SK-N-SH treated with all-trans-retinoic acid at 6 μM for 48 hours (cell line): ENCODE measurements at regions not wholly inside any gene's neighbourhood (a gene's known extent, or its start where the extent isn't known, plus 50 kb on each side); places are given as distances from the start of the nearest gene placed in this dataset.

Experiments
- ATAC-seq: fragments of 200-7000 bp; cut with Tn5 transposase; 3 replicates; pipeline ENCODE4 v1.9.1; 2020; ENCODE audit warnings: mild to moderate bottlenecking, moderate library complexity
- ARNTL ChIP-seq: fragments of 450-650 bp; formaldehyde crosslinking; IDR thresholded peaks from 2 replicates; pipeline ENCODE4 v1.5.0; 2020; ENCODE audit warnings: low read depth, mild to moderate bottlenecking, moderate library complexity, borderline replicate concordance
- BACH2 ChIP-seq: fragments of 250-450 bp; sonication (Bioruptor Pico); IDR thresholded peaks from 2 replicates; pipeline ENCODE4 v1.9.0; 2021; ENCODE audit warnings: mild to moderate bottlenecking, borderline replicate concordance
- CSDC2 ChIP-seq: fragments of 250-450 bp; sonication (Bioruptor Pico); IDR thresholded peaks from 2 replicates; pipeline ENCODE4 v1.5.0; 2020; ENCODE audit warnings: mild to moderate bottlenecking, moderate library complexity
- CSRNP3 ChIP-seq: fragments of 250-450 bp; sonication (Bioruptor Pico); IDR thresholded peaks from 2 replicates; pipeline ENCODE4 v1.5.1; 2021; ENCODE audit warnings: mild to moderate bottlenecking, moderate library complexity
- ESRRG ChIP-seq: fragments of 250-450 bp; sonication (Bioruptor Pico); IDR thresholded peaks from 2 replicates; pipeline ENCODE4 v1.6.1; 2021; ENCODE audit warnings: mild to moderate bottlenecking
- GLIS3 ChIP-seq: fragments of 250-450 bp; sonication (Bioruptor Pico); IDR thresholded peaks from 2 replicates; pipeline ENCODE4 v1.5.0; 2020; ENCODE audit warnings: mild to moderate bottlenecking, moderate library complexity
- ISL1 ChIP-seq: fragments of 250-450 bp; sonication (Bioruptor Pico); IDR thresholded peaks from 2 replicates; pipeline ENCODE4 v2.1.2; 2022; ENCODE audit warnings: mild to moderate bottlenecking, moderate library complexity
- PATZ1 ChIP-seq: fragments of 250-450 bp; sonication (Bioruptor Pico); IDR thresholded peaks from 2 replicates; pipeline ENCODE4 v1.8.0; 2020; ENCODE audit warnings: mild to moderate bottlenecking, moderate library complexity, borderline replicate concordance
- POU6F1 ChIP-seq: fragments of 250-450 bp; sonication (Bioruptor Pico); IDR thresholded peaks from 2 replicates; pipeline ENCODE4 v1.8.0; 2021; ENCODE audit warnings: low read depth, mild to moderate bottlenecking, moderate library complexity, borderline replicate concordance
- PPARA ChIP-seq: fragments of 250-450 bp; sonication (Bioruptor Pico); IDR thresholded peaks from 2 replicates; pipeline ENCODE4 v1.5.0; 2020; ENCODE audit warnings: mild to moderate bottlenecking, borderline replicate concordance
- RARB ChIP-seq: fragments of 250-450 bp; sonication (Bioruptor Pico); IDR thresholded peaks from 2 replicates; pipeline ENCODE4 v1.8.0; 2021; ENCODE audit warnings: mild to moderate bottlenecking, moderate library complexity
- SNAI2 ChIP-seq: fragments of 250-450 bp; sonication (Bioruptor Pico); IDR thresholded peaks from 2 replicates; pipeline ENCODE4 v1.5.0; 2020; ENCODE audit warnings: mild to moderate bottlenecking, moderate library complexity
- TCF4 ChIP-seq: fragments of 250-450 bp; sonication (Bioruptor Pico); IDR thresholded peaks from 2 replicates; pipeline ENCODE4 v1.8.0; 2021; ENCODE audit warnings: mild to moderate bottlenecking, moderate library complexity, borderline replicate concordance
- TOX ChIP-seq: fragments of 250-450 bp; sonication (Bioruptor Pico); IDR thresholded peaks from 2 replicates; pipeline ENCODE4 v1.8.0; 2021; ENCODE audit warnings: mild to moderate bottlenecking, moderate library complexity, borderline replicate concordance
- TSHZ2 ChIP-seq: fragments of 250-450 bp; sonication (Bioruptor Pico); IDR thresholded peaks from 2 replicates; pipeline ENCODE4 v1.5.0; 2020; ENCODE audit warnings: mild to moderate bottlenecking, moderate library complexity
- ZC3H10 ChIP-seq: fragments of 250-450 bp; sonication (Bioruptor Pico); IDR thresholded peaks from 2 replicates; pipeline ENCODE4 v1.5.1; 2021; ENCODE audit warnings: mild to moderate bottlenecking, moderate library complexity
- ZNF565 ChIP-seq: fragments of 450-650 bp; formaldehyde crosslinking; conservative IDR thresholded peaks from 2 replicates; pipeline ENCODE4 v1.5.0; 2020; ENCODE audit warnings: low read depth, mild to moderate bottlenecking, moderate library complexity
- ZNF8 ChIP-seq: fragments of 450-650 bp; formaldehyde crosslinking; IDR thresholded peaks from 2 replicates; pipeline ENCODE4 v1.5.0; 2020; ENCODE audit warnings: mild to moderate bottlenecking, moderate library complexity

GRCh38 chr7:51973071-51973470 is 656.5 kb upstream of the COBL start (continued):
- TF ChIP-seq POU6F1 = no peak

GRCh38 chr7:51970961-51971665 is 654.5 kb upstream of the COBL start:
- ATAC-seq = no peak
- TF ChIP-seq PPARA (CRISPR knock-in tag) (no peak), ZC3H10 (no peak), ZNF8 (no peak), PATZ1 (CRISPR knock-in tag) (no peak), ISL1 (CRISPR knock-in tag) (no peak), TCF4 (CRISPR knock-in tag) (no peak)

- ATAC-seq = no peak
- no peak for TF ChIP-seq ISL1 (CRISPR knock-in tag)
- TF ChIP-seq ARNTL (CRISPR knock-in tag) = no peak
- no peak for TF ChIP-seq ZNF8
- TF ChIP-seq TCF4 (CRISPR knock-in tag) = no peak
- TF ChIP-seq POU6F1 = no peak
- no peak for TF ChIP-seq CSRNP3 (CRISPR knock-in tag)
- no peak for TF ChIP-seq RARB (CRISPR knock-in tag)
- no peak for TF ChIP-seq PATZ1 (CRISPR knock-in tag)
- no peak for TF ChIP-seq TOX
- no peak for TF ChIP-seq BACH2 (CRISPR knock-in tag)
- no peak for TF ChIP-seq CSDC2 (CRISPR knock-in tag)
- no peak for TF ChIP-seq GLIS3 (CRISPR knock-in tag)
- TF ChIP-seq, all 23 proteins: peak for 0
Observed at GRCh38 chr7:51968461-51968860, 651.9 kb upstream of the COBL start.

GRCh38 chr7:51965454-51965853 is 648.8 kb upstream of the COBL start:
- TF ChIP-seq ESRRG (CRISPR knock-in tag) (no peak), TCF4 (CRISPR knock-in tag) (peak; percentile 18; the same call in 1 of the 2 replicates), ISL1 (CRISPR knock-in tag) (no peak)
- ATAC-seq = no peak

GRCh38 chr7:51961804-51962203 is 645.2 kb upstream of the COBL start:
- ATAC-seq = no peak
- no peak for TF ChIP-seq RARB (CRISPR knock-in tag)
- no peak for TF ChIP-seq ZNF8
- no peak for TF ChIP-seq SNAI2
- TF ChIP-seq PPARA (CRISPR knock-in tag) = no peak
- no peak for TF ChIP-seq TSHZ2
- no peak for TF ChIP-seq ZNF565 (CRISPR knock-in tag)
- no peak for TF ChIP-seq BACH2 (CRISPR knock-in tag)
